GM18858 (cell line): ENCODE measurements at regions not wholly inside any gene's neighbourhood (a gene's known extent, or its start where the extent isn't known, plus 50 kb on each side); places are given as distances from the start of the nearest gene placed in this dataset.
"Not testable (repeated sequence)": the region's sequence is repeated elsewhere in the genome, so short reads cannot be mapped to it uniquely, and the experiment has no call there.

Source experiments
- ATAC-seq: cut with Tn5 transposase; IDR thresholded peaks from one replicate; pipeline ENCODE4 v1.9.1; 2021; ENCODE audit not compliant: unreplicated experiment

DNA sequence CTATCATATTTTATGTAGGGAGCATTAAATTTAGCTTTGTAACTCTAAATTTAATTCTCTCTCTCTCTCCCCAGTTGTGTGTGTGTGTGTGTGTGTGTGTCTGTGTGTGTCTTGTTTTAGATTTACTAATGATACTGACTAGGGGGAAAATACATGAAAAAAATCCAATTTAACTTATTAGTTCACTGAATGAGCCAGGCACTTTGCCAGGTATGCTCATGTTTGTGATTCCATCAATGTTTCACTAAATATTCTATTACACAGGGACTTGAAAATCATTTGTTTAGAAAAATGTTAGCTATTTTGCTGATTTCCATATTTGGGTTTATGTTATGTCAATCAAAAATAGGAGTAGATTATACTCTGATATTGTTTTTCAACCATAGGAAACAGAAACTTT lies 203.7 kb upstream of the ZNF804A start:
- ATAC-seq: no peak

DNA sequence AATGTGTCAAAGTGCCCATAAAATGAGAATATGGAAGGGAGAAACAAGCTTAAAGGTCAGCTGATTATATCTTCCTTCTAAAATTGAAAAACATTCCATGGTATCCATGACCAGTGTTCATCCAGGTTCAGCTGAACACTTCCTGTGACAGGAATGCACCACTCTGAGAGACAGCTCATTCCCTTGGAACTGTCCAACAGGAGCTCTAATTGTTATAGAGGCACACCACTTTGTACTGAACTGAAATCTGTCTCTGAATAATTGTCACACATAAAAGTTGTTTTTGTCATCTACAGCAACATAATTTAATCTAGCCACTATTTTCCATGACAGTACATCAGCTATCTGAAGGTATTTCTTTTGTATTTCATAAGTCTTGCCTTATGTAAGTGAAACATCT lies 195.9 kb upstream of the ZNF804A start:
- ATAC-seq: no peak

DNA sequence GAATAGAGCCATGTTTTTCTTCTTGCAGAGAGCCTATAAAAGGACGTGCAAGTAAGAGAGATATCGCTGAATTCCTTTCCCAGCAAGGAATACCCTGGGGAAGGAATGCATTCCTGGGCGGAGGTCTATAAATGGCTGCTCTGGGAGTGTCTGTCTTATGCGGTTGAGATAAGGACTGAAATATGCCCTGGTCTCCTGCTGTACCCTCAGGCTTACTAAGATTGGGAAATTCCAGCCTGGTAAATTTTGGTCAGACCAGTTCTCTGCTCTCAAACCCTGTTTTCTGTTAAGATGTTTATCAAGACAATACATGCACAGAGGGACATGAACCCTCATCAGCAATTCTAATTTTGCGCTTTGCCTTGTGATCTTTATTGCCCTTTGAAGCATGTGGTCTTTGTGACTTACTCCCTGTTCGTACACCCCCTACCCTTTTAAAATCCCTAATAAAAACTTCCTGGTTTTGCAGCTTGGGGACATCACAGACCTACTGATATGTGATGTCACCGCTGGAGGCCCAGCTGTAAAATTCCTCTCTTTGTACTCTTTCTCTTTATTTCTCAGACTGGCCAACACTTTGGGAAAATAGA lies 191.2 kb upstream of the ZNF804A start:
- not testable (repeated sequence) for ATAC-seq

- ATAC-seq: no peak
Measured at GRCh38 chr2:184410160-184410559, 188.2 kb upstream of the ZNF804A start.

- no peak for ATAC-seq
Measured at GRCh38 chr2:184413221-184413620, 185.1 kb upstream of the ZNF804A start.

DNA sequence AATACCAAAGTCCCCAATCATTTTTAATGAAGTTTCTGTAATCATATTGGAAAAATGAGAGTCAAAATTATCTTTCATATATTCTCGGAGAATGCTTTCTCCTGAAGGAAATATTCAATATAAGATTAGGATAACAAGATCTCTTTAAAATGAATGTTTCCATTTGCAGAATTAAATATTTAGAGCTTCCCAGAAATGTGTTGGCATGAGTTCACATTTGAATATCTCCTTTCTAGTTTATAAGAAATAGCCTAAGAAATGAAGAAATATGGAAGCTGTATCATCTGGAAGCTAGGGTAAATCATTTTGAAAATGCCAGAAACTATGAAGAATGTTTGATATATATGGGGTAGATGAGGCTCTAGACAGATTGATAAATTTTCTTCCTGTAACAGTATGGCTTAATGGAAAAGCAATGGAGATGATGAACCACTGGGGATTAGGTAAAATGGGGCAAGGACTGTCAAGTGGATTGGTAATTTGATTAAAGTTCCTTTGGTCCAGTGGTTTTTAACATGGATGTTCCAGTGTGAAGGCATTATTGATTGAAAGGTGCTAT lies 184.6 kb upstream of the ZNF804A start:
- no peak for ATAC-seq

GRCh38 chr2:184416146-184416913 lies 182.0 kb upstream of the ZNF804A start:
- ATAC-seq: no peak

DNA sequence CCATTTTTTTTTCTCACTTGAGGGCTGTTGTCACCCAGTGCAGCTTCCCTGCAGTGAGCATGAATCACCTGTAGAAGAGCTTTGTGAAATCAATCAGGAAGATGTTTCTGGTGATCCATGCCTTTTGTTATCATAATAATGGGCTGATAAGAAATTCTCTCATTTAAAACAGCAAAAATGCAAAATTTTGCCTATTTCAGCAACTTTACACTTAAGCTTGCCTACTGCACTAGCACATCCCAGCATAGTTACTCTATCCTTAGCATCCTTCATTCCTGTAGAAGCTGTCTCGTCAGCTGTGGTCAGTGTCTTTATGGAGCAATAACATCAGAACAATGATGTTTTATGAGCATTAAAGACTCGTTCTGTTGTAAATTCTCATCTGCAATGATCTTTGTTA lies 178.6 kb upstream of the ZNF804A start:
- ATAC-seq: no peak

DNA sequence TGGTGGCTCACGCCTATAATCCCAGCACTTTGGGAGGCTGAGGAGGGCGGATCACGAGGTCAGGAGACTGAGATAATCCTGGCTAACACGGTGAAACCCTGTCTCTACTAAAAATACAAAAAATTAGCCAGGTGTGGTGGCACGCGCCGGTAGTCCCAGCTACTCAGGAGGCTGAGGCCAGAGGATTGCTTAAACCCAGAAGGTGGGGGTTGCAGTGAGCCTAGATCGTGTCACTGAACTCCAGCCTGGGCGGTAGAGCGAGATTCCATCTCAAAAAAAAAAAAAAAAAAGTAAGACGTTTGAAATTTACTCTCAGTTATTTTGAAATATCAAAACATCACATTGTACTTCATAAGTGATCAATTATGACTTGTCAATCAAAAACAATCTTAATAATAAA lies 176.9 kb upstream of the ZNF804A start:
- ATAC-seq: not testable (repeated sequence)

DNA sequence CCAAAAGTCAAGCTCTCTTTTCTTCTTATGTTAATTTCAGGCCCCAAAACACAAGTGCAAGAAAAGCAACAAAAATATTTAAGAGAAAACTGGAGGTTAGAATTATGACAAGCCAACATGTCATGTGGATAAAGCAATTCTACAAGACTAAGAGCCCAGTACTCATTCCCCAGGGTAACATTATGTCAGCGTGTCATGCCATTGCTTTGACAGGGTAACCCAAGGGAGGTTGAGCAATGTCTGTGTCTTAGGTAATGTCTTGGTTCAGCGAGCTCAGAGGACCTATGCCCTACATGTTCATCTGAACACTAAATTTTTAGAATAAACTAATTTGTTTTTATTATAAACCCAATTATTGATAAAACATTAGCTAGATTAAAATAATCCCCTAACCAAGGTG lies 173.2 kb upstream of the ZNF804A start:
- ATAC-seq: no peak

- peak; percentile 97 for ATAC-seq
Measured at GRCh38 chr2:184444217-184444616, 154.1 kb upstream of the ZNF804A start.

GRCh38 chr2:184444623-184445223 lies 153.6 kb upstream of the ZNF804A start:
- ATAC-seq: peak; percentile 22

DNA sequence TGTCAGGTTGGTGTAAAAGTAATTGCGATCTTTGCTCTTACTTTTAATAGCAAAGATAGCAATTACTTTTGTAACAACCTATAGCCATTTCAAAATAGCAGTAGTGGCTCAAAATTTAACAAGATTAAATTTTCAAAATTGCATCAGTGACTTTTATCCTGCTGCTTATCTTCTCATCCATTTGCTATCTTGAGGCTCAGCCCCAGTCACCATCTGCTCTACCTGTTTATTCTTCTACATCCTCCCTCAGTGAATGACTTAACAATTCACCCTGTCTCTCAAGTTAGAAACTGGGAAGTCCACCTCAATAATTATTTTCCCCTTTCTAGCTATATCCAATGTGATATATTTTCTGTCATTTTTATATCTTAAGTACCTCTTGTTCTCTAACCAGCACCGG lies 148.6 kb upstream of the ZNF804A start:
- no peak for ATAC-seq

DNA sequence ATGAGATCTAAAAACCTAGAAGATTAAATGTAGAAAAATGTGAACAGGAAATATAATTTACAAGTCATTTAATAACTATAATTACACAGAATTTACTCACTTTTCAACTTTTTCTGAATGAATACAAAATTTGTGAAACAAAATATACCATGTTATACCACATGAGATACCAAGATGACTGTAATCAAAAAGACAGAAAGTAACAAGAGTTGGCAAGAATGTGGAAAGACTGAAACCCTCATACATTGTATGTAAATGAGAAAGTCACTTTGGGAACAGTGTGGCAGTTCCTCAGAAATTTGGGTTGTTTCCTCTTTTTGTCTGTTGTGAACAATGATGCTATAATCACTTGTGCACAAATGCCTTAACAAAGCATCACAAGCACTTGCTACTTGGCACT lies 145.4 kb upstream of the ZNF804A start:
- peak; percentile 55 for ATAC-seq

- no peak for ATAC-seq
Measured at GRCh38 chr2:184455624-184456023, 142.7 kb upstream of the ZNF804A start.

GRCh38 chr2:184456693-184457092 lies 141.6 kb upstream of the ZNF804A start:
- not testable (repeated sequence) for ATAC-seq

DNA sequence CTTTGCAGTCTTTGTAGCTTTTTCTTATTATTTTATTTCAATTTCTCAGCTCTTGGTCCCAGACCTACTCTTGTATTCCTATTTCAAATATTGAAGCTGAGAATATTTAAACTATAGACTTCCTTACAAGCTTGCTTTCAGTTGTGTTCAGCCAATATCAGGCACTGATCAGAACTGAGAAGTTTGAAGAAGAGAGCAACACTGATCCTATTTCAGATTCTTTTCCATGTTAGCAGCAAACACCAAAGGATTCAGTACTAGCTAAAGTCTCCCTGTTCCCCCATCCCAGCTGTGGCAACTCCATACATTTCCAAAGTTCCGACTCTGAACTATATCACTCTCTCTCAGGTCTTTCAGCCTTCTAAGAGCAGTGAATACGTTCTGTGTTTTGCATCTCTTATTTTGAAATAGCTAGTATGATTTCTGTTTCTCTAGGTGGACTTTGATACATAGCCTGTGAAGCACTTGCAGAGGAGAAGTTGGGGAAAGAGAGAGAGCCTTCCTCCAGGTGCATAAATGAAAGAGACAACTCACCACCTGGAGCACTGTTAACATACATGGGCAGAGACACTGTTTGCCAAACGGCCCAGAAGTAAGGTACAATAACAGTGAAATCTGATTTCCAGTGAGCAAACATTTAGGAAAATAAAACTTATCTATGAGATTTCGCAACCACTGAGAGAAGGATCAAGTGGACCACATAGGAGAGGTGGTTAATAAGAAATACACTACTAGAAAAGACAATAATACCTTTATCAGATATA lies 135.0 kb upstream of the ZNF804A start:
- no peak for ATAC-seq

- ATAC-seq: no peak
Measured at GRCh38 chr2:184463866-184464248, 134.5 kb upstream of the ZNF804A start.

- ATAC-seq: no peak
Measured at GRCh38 chr2:184468826-184469225, 129.5 kb upstream of the ZNF804A start.

DNA sequence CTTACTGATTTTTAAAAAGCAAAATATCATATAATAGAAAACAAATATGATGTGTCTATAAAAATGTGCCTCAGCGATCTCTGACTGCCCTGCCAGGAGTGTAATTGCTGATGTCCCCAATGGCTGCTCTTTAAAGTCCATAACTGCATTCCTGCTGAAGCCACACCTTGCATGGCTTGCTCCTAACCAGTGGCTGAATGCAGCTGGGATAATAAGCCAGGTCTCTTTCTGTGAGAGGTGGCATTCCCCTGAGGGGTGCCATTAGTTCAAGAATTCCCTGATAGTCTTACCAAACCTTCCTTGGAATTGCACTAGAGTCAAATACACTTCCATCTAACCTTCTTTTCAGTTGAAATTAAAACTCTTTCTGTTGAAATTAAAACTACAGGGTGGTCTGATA lies 125.8 kb upstream of the ZNF804A start:
- ATAC-seq: no peak

DNA sequence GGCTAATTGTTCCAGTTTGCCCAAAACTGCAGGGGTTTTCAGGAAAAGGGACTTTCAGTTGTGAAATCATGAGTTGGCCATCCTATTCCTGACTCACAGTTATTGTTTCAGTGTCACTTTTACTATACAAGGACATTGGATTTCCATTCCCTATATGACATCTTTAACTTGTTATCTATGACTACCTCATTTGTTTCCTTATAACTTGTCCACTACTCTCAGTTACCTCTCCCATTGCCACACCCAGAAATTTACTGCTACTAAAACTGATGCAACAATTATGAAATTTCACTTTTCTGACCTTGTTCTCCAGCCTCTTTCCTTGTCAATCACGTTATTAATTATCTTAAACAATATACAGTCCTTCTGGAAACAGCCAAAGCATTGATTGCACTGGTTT lies 116.5 kb upstream of the ZNF804A start:
- no peak for ATAC-seq
